ENCODE measurements at regions not wholly inside any gene's neighbourhood (a gene's known extent, or its start where the extent isn't known, plus 50 kb on each side); places are given as distances from the start of the nearest gene placed in this dataset.
"Not testable (repeated sequence)": the region's sequence is repeated elsewhere in the genome, so short reads cannot be mapped to it uniquely, and the experiment has no call there.

DNA sequence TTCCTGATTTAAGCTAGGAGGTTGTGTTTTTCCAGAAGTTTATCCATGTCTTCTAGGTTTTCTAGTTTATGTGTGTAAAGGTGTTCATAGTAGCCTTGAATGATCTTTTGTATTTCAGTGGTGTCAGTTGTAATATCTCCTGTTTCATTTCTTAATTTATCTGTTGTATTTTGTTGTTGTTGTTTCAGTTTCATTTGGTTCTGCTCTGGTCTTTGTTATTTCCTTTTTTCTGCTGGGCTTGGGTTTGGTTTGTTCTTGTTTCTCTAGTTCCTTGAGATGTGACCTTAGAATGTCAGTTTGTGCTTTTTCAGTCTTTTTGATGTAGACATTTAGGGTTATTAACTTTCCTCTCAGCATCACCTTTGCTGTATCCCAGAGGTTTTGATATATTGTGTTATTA is 62.8 kb downstream of the SCP2D1 start:
- DNase-seq (ENCODE audit: low spot score) = not testable (repeated sequence)

DNA sequence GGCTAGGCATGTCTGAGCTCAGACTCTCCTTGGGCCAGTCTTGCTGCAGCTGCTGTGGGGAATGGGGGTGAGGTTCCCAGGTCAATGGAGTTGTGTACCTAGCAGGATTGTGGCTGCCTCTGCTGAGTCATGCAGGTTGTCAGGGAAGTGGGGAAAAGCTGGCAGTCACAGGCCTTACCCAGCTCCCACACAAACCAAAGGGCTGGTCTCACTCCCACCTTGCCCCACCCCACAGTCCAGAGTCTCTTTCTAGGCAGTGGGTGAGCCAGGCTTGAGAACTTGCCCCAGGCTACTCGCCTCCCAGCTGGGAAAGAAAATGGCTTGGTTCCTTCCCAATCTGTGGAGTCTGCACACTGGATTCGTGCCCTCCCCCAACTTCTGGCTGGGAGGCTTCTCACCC is 65.7 kb downstream of the SCP2D1 start:
- DNase-seq (ENCODE audit: low spot score) = no peak

DNA sequence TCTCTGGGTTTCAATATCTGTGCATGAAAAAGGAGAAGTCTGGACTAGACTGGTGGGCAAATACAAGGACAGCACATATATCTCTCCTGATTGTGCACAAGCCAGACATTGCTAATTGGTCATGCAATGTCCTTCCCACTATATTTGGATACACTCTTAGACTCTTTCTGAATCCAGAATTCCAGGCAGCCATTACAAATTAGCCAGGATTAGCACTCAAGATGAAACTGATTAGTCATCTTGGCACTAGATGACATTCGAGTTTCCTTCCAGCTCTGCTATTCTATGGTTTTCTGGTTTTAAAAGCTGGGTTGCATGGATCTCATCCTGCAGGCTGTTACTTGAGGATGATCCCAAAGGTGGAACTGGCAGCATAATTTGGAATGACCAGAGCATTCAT is 73.2 kb downstream of the SCP2D1 start:
- DNase-seq (ENCODE audit: low spot score) = no peak

GRCh38 chr20:18901980-18902737 is 88.6 kb downstream of the SCP2D1 start:
- no peak for DNase-seq (ENCODE audit: low spot score)

- DNase-seq (ENCODE audit: low spot score) = no peak
Measured at GRCh38 chr20:18904192-18904591, 90.6 kb downstream of the SCP2D1 start.

- DNase-seq (ENCODE audit: low spot score) = peak; percentile 4
Measured at GRCh38 chr20:18904624-18905023, 91.0 kb downstream of the SCP2D1 start.

GRCh38 chr20:18906046-18906445 is 92.5 kb downstream of the SCP2D1 start:
- no peak for DNase-seq (ENCODE audit: low spot score)

- no peak for DNase-seq (ENCODE audit: low spot score)
Measured at GRCh38 chr20:18907353-18907752, 93.8 kb downstream of the SCP2D1 start.

- no peak for DNase-seq (ENCODE audit: low spot score)
Measured at GRCh38 chr20:18908109-18908508, 94.5 kb downstream of the SCP2D1 start.

- DNase-seq (ENCODE audit: low spot score) = no peak
Measured at GRCh38 chr20:18909254-18909653, 95.7 kb downstream of the SCP2D1 start.

DNA sequence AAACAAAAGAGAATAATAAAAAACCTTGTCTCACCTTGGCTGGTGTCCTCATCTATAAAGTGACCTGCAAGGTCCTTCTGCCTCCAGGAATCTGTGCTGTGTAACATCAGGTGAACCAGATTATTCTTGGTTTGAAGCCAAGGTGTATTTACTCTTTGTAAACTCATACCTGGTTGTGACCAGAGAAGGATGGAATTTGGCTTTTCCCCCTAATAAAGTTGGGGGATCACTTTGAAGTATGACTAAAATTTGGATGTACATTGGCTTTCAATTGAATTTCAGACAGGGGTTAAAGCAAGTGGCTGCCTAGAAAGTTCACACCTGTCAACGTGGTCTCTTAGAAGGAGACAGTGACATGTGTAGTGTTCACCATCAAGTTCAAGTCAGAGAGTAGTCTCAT is 100.1 kb downstream of the SCP2D1 start:
- DNase-seq (ENCODE audit: low spot score) = no peak

DNA sequence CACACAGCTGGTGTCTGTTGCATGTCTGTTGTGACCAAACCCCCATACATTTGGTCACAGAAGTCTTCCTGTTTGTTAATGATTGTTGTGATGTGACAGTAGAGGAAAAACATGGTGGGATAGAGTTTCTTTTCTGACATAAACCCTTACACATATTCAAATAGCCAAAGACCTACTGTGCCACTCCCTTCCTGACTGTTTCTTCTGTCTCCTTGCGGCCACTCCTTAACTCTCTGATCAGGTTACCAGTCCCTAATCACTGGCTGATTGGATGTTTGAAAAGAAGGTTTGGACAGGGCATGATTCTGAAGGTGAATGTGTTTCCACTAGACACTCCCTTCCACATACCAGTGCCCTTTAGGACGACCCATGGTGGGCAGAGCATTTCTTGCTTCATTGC is 101.2 kb downstream of the SCP2D1 start:
- no peak for DNase-seq (ENCODE audit: low spot score)

DNA sequence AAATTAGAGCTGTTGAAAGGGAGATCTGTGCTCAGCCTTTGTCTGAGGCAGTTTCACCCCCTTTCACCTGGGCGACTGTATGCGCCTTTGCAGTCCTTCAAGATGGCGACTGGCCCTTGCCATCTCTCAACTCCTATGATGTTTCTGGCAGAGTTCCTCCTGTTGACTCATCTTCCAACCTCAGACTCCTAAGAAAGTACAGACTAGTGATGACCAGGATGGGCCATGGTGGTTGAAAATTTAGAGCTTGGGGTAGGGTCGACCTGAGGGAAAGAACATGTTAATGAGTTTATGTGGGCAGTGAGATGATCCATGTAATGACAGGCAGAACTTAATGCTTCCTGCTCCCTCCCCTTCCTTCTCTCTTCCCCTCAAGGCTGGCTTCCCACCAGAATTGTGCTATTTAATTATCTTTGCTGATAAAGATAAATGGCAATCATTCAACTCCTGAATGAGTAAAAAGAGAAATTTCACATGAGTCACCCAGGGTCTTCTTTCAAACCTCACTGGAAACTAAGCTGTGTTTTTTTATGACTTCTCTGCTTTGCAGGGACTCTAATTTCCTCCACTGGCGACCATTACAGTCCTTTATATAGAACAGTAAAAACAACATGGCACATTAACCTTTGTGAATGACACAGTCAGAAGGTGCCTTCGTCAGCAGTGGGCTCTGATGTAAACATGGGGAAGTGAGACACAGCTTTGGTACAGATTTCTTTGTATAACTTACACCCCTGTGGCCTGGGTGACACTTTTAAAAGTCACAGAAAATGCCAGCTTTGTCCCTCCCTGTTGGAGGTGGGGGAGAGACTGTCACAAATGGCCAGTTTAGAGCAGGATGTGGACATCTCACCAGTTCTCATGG is 103.5 kb downstream of the SCP2D1 start:
- no peak for DNase-seq (ENCODE audit: low spot score)

DNA sequence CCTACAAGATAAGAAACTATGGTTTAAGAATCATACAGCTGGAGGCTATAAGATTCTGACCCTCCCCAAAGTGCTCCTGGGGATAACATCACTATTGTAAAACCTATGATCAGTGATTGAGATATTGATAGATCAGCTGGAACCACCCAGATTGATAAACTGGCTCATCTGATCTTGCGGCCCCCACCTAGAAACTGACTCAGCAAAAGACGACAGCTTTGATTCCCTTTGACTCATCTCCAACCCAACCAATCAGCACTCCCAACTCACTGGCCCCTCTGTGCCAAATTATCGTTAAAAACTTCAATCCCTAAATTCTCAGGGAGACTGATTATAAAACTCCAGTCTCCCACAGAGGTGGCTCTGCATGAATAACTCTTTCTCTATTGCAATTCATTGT is 106.4 kb downstream of the SCP2D1 start:
- no peak for DNase-seq (ENCODE audit: low spot score)

GRCh38 chr20:18921291-18921690 is 107.7 kb downstream of the SCP2D1 start:
- DNase-seq (ENCODE audit: low spot score) = no peak

DNA sequence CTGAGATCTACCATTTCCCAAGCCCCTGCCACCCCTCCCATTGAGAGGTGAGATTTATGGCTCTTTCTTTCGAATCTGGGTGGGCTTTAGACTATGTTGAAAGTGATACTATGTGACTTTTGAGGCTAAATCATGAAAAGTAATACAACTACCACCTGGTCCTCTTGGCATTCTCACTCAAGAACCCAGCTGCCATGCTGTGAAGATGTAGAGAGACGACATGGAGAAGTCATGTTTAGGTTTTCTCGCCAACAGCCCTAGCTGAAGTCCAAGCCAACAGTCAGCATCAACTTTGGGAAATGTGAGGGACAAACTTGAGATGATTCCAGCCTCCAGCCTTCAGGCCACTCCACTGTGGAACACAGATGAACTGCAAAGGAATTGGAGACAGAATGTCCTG is 108.7 kb downstream of the SCP2D1 start:
- no peak for DNase-seq (ENCODE audit: low spot score)

- no peak for DNase-seq (ENCODE audit: low spot score)
Measured at GRCh38 chr20:18922898-18923297, 109.3 kb downstream of the SCP2D1 start.

DNA sequence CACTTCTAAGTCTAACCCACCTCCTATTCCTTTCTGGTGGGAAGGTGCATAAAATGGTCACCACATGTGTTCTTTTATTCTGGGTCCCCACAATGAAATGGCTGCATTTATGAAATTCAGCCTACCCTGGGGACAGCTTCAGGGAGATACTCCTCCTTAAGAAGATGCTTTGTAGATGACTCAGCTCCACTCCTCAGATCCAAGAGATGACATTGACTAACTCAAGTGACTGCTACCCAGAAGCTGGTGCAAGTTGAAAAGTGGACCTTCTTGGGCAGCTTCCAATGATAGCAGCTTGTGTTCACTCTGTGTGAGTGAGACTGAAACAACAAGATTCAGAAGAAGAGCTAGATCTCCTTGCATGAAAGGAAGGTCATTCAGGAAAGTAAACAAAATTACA is 113.4 kb downstream of the SCP2D1 start:
- DNase-seq (ENCODE audit: low spot score) = no peak

- no peak for DNase-seq (ENCODE audit: low spot score)
Measured at GRCh38 chr20:18928626-18929025, 115.0 kb downstream of the SCP2D1 start.

DNA sequence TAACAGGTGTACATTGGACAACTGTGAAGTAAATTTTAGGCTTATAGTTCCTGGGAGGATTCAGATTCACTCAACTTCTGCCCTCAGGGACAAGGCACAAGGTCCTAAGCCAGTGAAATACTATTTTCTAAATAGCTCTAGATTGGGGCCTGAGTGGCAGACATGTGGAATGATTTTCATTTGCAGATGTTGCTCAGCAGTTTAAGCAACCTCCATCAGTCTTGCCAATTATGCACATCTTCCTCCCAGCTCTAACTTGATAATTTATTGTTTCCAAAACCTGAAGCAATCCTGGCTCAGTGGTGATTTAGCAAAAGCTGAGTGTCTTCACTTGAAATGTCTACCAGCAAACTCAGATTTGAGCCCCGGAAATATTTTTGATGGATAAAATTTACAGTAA is 116.2 kb downstream of the SCP2D1 start:
- no peak for DNase-seq (ENCODE audit: low spot score)

- DNase-seq (ENCODE audit: low spot score) = no peak
Measured at GRCh38 chr20:18943542-18943941, 130.0 kb downstream of the SCP2D1 start.

DNA sequence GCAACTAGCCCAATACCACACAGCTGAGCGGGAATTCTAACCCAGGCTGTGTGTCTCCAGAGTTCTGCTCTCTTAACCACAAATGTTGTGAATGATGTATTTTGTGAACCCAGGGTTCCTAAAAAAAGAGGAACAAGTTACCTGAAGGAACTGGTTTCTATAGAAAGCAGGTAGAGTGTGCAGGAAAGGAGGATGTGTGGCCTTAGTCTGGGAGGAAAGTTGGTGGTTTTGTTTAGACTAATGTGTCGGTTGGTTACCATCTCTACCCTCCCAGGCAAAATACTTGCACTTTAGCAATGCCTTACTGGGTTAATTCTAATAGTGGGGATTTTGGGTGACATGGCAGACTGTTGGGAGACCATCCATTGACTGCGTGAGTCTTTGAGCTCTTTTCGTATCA is 143.3 kb downstream of the SCP2D1 start:
- no peak for DNase-seq (ENCODE audit: low spot score)

- DNase-seq (ENCODE audit: low spot score) = no peak
Measured at GRCh38 chr20:18957328-18957727, 143.7 kb downstream of the SCP2D1 start.

Measured in AG08395 (cell line).